ENCODE measurements at regions not wholly inside any gene's neighbourhood (a gene's known extent, or its start where the extent isn't known, plus 50 kb on each side); places are given as distances from the start of the nearest gene placed in this dataset.
"Not testable (repeated sequence)": the region's sequence is repeated elsewhere in the genome, so short reads cannot be mapped to it uniquely, and the experiment has no call there.

- H3K4me1 ChIP-seq (ENCODE audit: control insufficient read depth in 4 of 4, insufficient read depth in 4 of 4, low read length in 3 of 4), result peaks cover 0 to 3% (median 0%) of the 10 kb centered on the region in 4 donors
- no peak overlapping the region for H3K27ac ChIP-seq (ENCODE audit: low read depth in 1 of 2, low read length in 2 of 2)
- H3K4me3 ChIP-seq (ENCODE audit: low read depth in 1 of 3, low read length in 3 of 3), result no peak overlapping the region
- H3K9ac ChIP-seq (ENCODE audit: low read depth in 1 of 2, low read length in 2 of 2), result no peak overlapping the region
- H3K27me3 ChIP-seq (ENCODE audit: control insufficient read depth in 4 of 4, insufficient read depth in 4 of 4, low read length in 3 of 4), result no peaks in the 10 kb centered on the region
- DNase-seq (ENCODE audit: low spot score), result no peak
- no peaks in the 10 kb centered on the region for H3K9me3 ChIP-seq (ENCODE audit: control insufficient read depth in 4 of 4, low read length in 3 of 4)
- TF ChIP-seq SP1 (IDR thresholded peaks at IDR 0.05), result no peak
- no peak for TF ChIP-seq YY1 (IDR thresholded peaks at IDR 0.05)
- no peak for TF ChIP-seq REST (IDR thresholded peaks at IDR 0.05)
- no peak for TF ChIP-seq CTCF (IDR thresholded peaks at IDR 0.05; ENCODE audit: low read depth, low read length, missing input control)
- no peak for TF ChIP-seq ZBTB33 (IDR thresholded peaks at IDR 0.05)
- no peak for TF ChIP-seq TAF1 (conservative IDR thresholded peaks at IDR 0.05)
- 72% methylated on average over 5 of the region's 5 CpGs for WGBS
- H3K36me3 ChIP-seq (ENCODE audit: control insufficient read depth in 4 of 4, insufficient read depth in 3 of 4, low read depth in 1 of 4, low read length in 3 of 4), result no peaks in the 10 kb centered on the region
Measured at GRCh38 chr15:62253294-62253693, 88.2 kb upstream of the C2CD4B start.

GRCh38 chr15:62254137-62254934 is 89.3 kb upstream of the C2CD4B start:
- Histone ChIP-seq H3K4me1 (ENCODE audit: control insufficient read depth in 4 of 4, insufficient read depth in 4 of 4, low read length in 3 of 4) (peaks cover 0 to 3% (median 0%) of the 10 kb centered on the region in 4 donors), H3K9me3 (ENCODE audit: control insufficient read depth in 4 of 4, low read length in 3 of 4) (no peaks in the 10 kb centered on the region), H3K27ac (ENCODE audit: low read depth in 1 of 2, low read length in 2 of 2) (no peak overlapping the region), H3K9ac (ENCODE audit: low read depth in 1 of 2, low read length in 2 of 2) (no peak overlapping the region), H3K4me3 (ENCODE audit: low read depth in 1 of 3, low read length in 3 of 3) (no peak overlapping the region), H3K36me3 (ENCODE audit: control insufficient read depth in 4 of 4, insufficient read depth in 3 of 4, low read depth in 1 of 4, low read length in 3 of 4) (no peaks in the 10 kb centered on the region), H3K27me3 (ENCODE audit: control insufficient read depth in 4 of 4, insufficient read depth in 4 of 4, low read length in 3 of 4) (no peaks in the 10 kb centered on the region)
- DNase-seq (ENCODE audit: low spot score), result peak; percentile 66
- WGBS, result 56% methylated on average over 11 of the region's 11 CpGs
- TF ChIP-seq RAD21 (IDR thresholded peaks at IDR 0.05) (peak; percentile 75 to 86), CTCF (IDR thresholded peaks at IDR 0.05; ENCODE audit: low read depth, low read length, missing input control) (peak; percentile 72), TAF1 (conservative IDR thresholded peaks at IDR 0.05) (no peak)

- not testable (repeated sequence) for H3K27ac ChIP-seq (ENCODE audit: low read depth in 1 of 2, low read length in 2 of 2); H3K4me1 ChIP-seq (ENCODE audit: control insufficient read depth in 4 of 4, insufficient read depth in 4 of 4, low read length in 3 of 4); H3K36me3 ChIP-seq (ENCODE audit: control insufficient read depth in 4 of 4, insufficient read depth in 3 of 4, low read depth in 1 of 4, low read length in 3 of 4); H3K9me3 ChIP-seq (ENCODE audit: control insufficient read depth in 4 of 4, low read length in 3 of 4); DNase-seq (ENCODE audit: low spot score); H3K27me3 ChIP-seq (ENCODE audit: control insufficient read depth in 4 of 4, insufficient read depth in 4 of 4, low read length in 3 of 4); H3K4me3 ChIP-seq (ENCODE audit: low read depth in 1 of 3, low read length in 3 of 3); H3K9ac ChIP-seq (ENCODE audit: low read depth in 1 of 2, low read length in 2 of 2)
- 91% methylated on average over 2 of the region's 2 CpGs for WGBS
Measured at GRCh38 chr15:62256430-62256829, 91.3 kb upstream of the C2CD4B start.

Data from liver (tissue), 8 donors.